GM10248 (cell line): ENCODE measurements at regions not wholly inside any gene's neighbourhood (a gene's known extent, or its start where the extent isn't known, plus 50 kb on each side); places are given as distances from the start of the nearest gene placed in this dataset.

Experiments used
- CTCF ChIA-PET: fragments of 300-600 bp; sonication (Branson Sonifier 250); formaldehyde crosslinking; extraction: SDS; loops from one replicate; lab custom pipeline; 2021; ENCODE audit warnings: antibody characterized with exemption; lab: Yijun Ruan, JAX
- POLR2A ChIA-PET: fragments of 350-650 bp; sonication (Branson Sonifier 250); formaldehyde crosslinking; extraction: SDS; loops from one replicate; lab custom pipeline; 2020; ENCODE audit warnings: antibody characterized with exemption; lab: Yijun Ruan, JAX
- DNase-seq: peaks from one replicate; pipeline ENCODE4 v3.0.0; 2012; ENCODE audit errors: extremely low spot score
- TF ChIP-seq, protein P1 (sequence below): IDR thresholded peaks from 2 replicates; pipeline ENCODE4 v1.5.1; 2012; ENCODE audit warnings: mild to moderate bottlenecking, low read depth; ENCODE audit errors: extremely low read depth, missing control alignments, control extremely low read depth

- ChIA-PET POLR2A (no interaction called here), CTCF (interaction anchor here (1.1 kb wide), 1 partner anchor 43 kb away, joined by 3 read pairs; no protein-coding TSS in a partner anchor)
- DNase-seq, result no peak
- TF ChIP-seq, protein P1, sequence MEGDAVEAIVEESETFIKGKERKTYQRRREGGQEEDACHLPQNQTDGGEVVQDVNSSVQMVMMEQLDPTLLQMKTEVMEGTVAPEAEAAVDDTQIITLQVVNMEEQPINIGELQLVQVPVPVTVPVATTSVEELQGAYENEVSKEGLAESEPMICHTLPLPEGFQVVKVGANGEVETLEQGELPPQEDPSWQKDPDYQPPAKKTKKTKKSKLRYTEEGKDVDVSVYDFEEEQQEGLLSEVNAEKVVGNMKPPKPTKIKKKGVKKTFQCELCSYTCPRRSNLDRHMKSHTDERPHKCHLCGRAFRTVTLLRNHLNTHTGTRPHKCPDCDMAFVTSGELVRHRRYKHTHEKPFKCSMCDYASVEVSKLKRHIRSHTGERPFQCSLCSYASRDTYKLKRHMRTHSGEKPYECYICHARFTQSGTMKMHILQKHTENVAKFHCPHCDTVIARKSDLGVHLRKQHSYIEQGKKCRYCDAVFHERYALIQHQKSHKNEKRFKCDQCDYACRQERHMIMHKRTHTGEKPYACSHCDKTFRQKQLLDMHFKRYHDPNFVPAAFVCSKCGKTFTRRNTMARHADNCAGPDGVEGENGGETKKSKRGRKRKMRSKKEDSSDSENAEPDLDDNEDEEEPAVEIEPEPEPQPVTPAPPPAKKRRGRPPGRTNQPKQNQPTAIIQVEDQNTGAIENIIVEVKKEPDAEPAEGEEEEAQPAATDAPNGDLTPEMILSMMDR, result no peak
Measured at GRCh38 chr6:33934731-33935270, 131.0 kb upstream of the MLN start.

- ChIA-PET CTCF (interaction anchor here (1.2 kb wide), 1 partner anchor 15 kb away, joined by 3 read pairs; no protein-coding TSS in a partner anchor), POLR2A (no interaction called here)
- no peak for DNase-seq
- TF ChIP-seq, protein P1, result no peak
Measured at GRCh38 chr6:33933101-33933500, 129.3 kb upstream of the MLN start.

DNA sequence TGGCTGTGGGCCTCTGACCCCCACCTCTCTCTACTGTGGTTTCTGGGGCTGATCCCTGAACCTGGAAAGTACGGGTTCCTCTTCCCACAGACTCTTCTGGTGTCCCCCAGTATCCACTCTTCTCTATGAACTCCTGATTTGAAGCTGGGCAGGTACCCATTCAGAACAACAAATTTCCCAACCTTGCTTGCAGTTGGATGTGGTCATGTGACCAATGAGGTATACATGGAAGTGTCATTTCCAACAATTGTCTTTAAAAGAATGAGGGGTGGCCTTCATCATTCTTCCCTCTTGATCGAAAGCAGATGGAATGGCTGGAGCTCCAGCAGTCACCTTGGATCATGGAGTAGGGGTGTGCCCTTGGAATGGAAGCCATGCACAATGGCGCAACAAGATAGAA lies 128.0 kb upstream of the MLN start:
- CTCF ChIA-PET, result interaction anchor here (1.2 kb wide), 1 partner anchor 16 kb away, joined by 3 read pairs; no protein-coding TSS in a partner anchor
- DNase-seq, result no peak
- TF ChIP-seq, protein P1, result no peak
- POLR2A ChIA-PET, result no interaction called here

DNA sequence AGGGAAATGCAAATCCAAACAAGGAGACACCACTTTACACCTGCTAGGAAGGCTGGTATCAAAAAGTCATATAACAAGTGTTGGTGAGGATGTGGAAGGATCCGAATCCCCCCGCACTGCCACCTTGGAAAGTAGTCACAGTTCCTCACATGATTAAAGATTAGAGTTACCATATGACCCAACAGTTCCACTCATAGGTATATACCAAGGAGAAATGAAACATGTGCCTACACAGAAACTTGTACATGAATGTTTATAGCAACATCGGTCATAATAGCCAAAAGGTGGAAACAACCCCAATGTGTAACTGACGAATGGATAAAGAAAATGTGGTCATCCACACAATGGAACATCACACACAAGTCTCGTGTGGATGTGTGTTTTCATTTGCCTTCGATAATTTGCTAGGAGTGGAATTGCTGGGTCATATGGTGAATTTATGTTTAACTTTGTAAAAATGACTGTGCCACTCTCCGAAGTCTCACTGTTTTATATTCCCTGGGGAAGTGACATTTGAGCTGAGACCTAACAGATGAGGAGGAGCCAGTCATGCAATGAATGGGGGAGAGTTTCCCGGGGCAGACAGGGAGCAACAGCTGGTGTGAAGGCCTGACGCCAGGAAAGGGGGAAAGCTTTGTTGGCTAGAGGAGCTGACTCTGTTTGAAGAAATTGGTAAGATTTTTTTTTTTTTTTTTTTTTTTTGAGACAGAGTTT lies 125.9 kb upstream of the MLN start:
- ChIA-PET CTCF (no interaction called here), POLR2A (no interaction called here)
- TF ChIP-seq, protein P1, result no peak
- no peak for DNase-seq

- CTCF ChIA-PET, result interaction anchor here (1.1 to 1.7 kb wide), 2 partner anchors 33 to 160 kb away, joined by 3 read pairs; no protein-coding TSS in a partner anchor
- TF ChIP-seq, protein P1, result no peak
- DNase-seq, result no peak
- POLR2A ChIA-PET, result no interaction called here
Measured at GRCh38 chr6:33927616-33928015, 123.8 kb upstream of the MLN start.

- DNase-seq, result no peak
- ChIA-PET POLR2A (no interaction called here), CTCF (interaction anchor here (1.1 to 1.7 kb wide), 2 partner anchors 33 to 159 kb away, joined by 3 read pairs; no protein-coding TSS in a partner anchor)
- TF ChIP-seq, protein P1, result no peak
Measured at GRCh38 chr6:33927112-33927511, 123.3 kb upstream of the MLN start.
